ENCODE measurements at regions not wholly inside any gene's neighbourhood (a gene's known extent, or its start where the extent isn't known, plus 50 kb on each side); places are given as distances from the start of the nearest gene placed in this dataset.

DNA sequence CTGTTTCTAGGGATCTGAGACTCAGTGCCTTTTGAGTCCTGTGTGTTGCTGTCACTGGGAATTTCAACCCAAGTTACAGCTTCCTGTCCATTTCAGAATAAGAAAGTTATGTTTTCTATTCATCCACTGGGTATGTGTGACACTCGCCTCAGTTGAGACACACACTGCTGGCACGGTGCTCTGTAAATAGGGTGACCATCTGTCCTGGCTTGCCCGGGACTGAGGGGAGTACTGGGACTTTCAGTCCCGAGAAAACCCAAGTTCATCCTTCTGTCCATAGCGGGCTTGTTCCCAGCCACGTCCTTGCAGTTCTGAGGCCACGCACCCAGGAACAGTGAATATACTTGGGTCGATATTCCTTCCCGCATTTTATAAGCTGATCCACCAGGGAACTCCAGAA is 56.3 kb upstream of the DISP3 start:
- Histone ChIP-seq H3K27me3 (replicated peaks; ENCODE audit: insufficient read depth, low read length) (peaks cover 78% of the 10 kb centered on the region), H3K9me2 (replicated peaks; ENCODE audit: insufficient read depth, low read length) (no peaks in the 10 kb centered on the region), H3K4me3 (ENCODE audit: low read length) (no peak overlapping the region), H3K4me1 (ENCODE audit: low read length) (no peaks in the 10 kb centered on the region), H3K9ac (ENCODE audit: low read length) (no peak overlapping the region), H3K27ac (ENCODE audit: low read length) (no peak overlapping the region), H3F3A (ENCODE audit: insufficient read depth, low read length) (no peaks in the 10 kb centered on the region), H3K4me2 (ENCODE audit: low read depth, low read length) (no peak overlapping the region), H3K79me2 (ENCODE audit: low read length) (no peaks in the 10 kb centered on the region), H3K36me3 (replicated peaks; ENCODE audit: insufficient read depth, low read length) (no peaks in the 10 kb centered on the region), H2AFZ (ENCODE audit: low read length) (no peak overlapping the region), H3K9me3 (replicated peaks; ENCODE audit: insufficient read depth, low read length) (no peaks in the 10 kb centered on the region), H4K20me1 (ENCODE audit: insufficient read depth, low read length) (no peaks in the 10 kb centered on the region)
- no peak for DNase-seq
- TF ChIP-seq, protein P1, sequence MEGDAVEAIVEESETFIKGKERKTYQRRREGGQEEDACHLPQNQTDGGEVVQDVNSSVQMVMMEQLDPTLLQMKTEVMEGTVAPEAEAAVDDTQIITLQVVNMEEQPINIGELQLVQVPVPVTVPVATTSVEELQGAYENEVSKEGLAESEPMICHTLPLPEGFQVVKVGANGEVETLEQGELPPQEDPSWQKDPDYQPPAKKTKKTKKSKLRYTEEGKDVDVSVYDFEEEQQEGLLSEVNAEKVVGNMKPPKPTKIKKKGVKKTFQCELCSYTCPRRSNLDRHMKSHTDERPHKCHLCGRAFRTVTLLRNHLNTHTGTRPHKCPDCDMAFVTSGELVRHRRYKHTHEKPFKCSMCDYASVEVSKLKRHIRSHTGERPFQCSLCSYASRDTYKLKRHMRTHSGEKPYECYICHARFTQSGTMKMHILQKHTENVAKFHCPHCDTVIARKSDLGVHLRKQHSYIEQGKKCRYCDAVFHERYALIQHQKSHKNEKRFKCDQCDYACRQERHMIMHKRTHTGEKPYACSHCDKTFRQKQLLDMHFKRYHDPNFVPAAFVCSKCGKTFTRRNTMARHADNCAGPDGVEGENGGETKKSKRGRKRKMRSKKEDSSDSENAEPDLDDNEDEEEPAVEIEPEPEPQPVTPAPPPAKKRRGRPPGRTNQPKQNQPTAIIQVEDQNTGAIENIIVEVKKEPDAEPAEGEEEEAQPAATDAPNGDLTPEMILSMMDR (IDR thresholded peaks at IDR 0.05; ENCODE audit: low read length): no peak
- TF ChIP-seq EZH2 (optimal IDR thresholded peaks at IDR 0.05; ENCODE audit: low read depth, low read length) (no peak), EZH2phosphoT487 (IDR thresholded peaks at IDR 0.05; ENCODE audit: low read length) (no peak)

DNA sequence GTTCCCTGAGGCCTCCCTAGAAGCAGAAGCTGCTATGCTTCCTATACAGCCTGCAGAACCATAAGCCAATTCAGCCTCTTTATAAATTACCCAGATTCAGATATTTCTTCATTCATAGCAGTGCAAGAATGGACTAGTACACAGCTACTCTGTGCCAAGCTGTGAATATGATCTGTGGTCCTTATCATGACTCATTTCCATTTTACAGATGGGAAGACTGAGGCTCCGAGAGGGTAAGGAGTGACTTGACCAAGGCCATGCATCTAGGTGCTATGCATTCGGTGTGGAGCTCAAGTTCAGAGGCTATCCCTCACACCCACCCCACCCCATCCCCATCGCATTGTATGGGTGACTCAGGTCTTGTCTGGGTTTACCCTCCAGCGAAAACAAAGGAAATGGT is 52.3 kb upstream of the DISP3 start:
- H3K36me3 ChIP-seq (replicated peaks; ENCODE audit: insufficient read depth, low read length): no peaks in the 10 kb centered on the region
- peaks cover 83% of the 10 kb centered on the region for H3K27me3 ChIP-seq (replicated peaks; ENCODE audit: insufficient read depth, low read length)
- H3K4me3 ChIP-seq (ENCODE audit: low read length): no peak overlapping the region
- H3K4me2 ChIP-seq (ENCODE audit: low read depth, low read length): no peak overlapping the region
- DNase-seq: no peak
- no peaks in the 10 kb centered on the region for H3F3A ChIP-seq (ENCODE audit: insufficient read depth, low read length)
- H2AFZ ChIP-seq (ENCODE audit: low read length): no peak overlapping the region
- TF ChIP-seq, protein P1 (IDR thresholded peaks at IDR 0.05; ENCODE audit: low read length): no peak
- TF ChIP-seq EZH2phosphoT487 (IDR thresholded peaks at IDR 0.05; ENCODE audit: low read length) (no peak), EZH2 (optimal IDR thresholded peaks at IDR 0.05; ENCODE audit: low read depth, low read length) (no peak)
- no peak overlapping the region for H3K27ac ChIP-seq (ENCODE audit: low read length)
- H3K9me3 ChIP-seq (replicated peaks; ENCODE audit: insufficient read depth, low read length): no peaks in the 10 kb centered on the region
- H3K4me1 ChIP-seq (ENCODE audit: low read length): no peaks in the 10 kb centered on the region
- no peak overlapping the region for H3K9ac ChIP-seq (ENCODE audit: low read length)
- H3K79me2 ChIP-seq (ENCODE audit: low read length): no peaks in the 10 kb centered on the region
- H4K20me1 ChIP-seq (ENCODE audit: insufficient read depth, low read length): no peaks in the 10 kb centered on the region
- H3K9me2 ChIP-seq (replicated peaks; ENCODE audit: insufficient read depth, low read length): no peaks in the 10 kb centered on the region

GRCh38 chr1:11428789-11429188 is 50.2 kb upstream of the DISP3 start:
- no peak overlapping the region for H3K27ac ChIP-seq (ENCODE audit: low read length)
- no peak overlapping the region for H3K9ac ChIP-seq (ENCODE audit: low read length)
- no peak overlapping the region for H3K4me2 ChIP-seq (ENCODE audit: low read depth, low read length)
- no peaks in the 10 kb centered on the region for H3K9me2 ChIP-seq (replicated peaks; ENCODE audit: insufficient read depth, low read length)
- peaks cover 83% of the 10 kb centered on the region for H3K27me3 ChIP-seq (replicated peaks; ENCODE audit: insufficient read depth, low read length)
- H2AFZ ChIP-seq (ENCODE audit: low read length): no peak overlapping the region
- no peaks in the 10 kb centered on the region for H3K4me1 ChIP-seq (ENCODE audit: low read length)
- no peak for DNase-seq
- TF ChIP-seq EZH2 (optimal IDR thresholded peaks at IDR 0.05; ENCODE audit: low read depth, low read length): no peak
- TF ChIP-seq EZH2phosphoT487 (IDR thresholded peaks at IDR 0.05; ENCODE audit: low read length): no peak
- TF ChIP-seq, protein P1 (IDR thresholded peaks at IDR 0.05; ENCODE audit: low read length): no peak
- H3F3A ChIP-seq (ENCODE audit: insufficient read depth, low read length): no peaks in the 10 kb centered on the region
- no peaks in the 10 kb centered on the region for H3K36me3 ChIP-seq (replicated peaks; ENCODE audit: insufficient read depth, low read length)
- H3K79me2 ChIP-seq (ENCODE audit: low read length): no peaks in the 10 kb centered on the region
- no peak overlapping the region for H3K4me3 ChIP-seq (ENCODE audit: low read length)
- H3K9me3 ChIP-seq (replicated peaks; ENCODE audit: insufficient read depth, low read length): no peaks in the 10 kb centered on the region
- no peaks in the 10 kb centered on the region for H4K20me1 ChIP-seq (ENCODE audit: insufficient read depth, low read length)

Data from MM.1S (cell line).